ENCODE measurements at regions not wholly inside any gene's neighbourhood (a gene's known extent, or its start where the extent isn't known, plus 50 kb on each side); places are given as distances from the start of the nearest gene placed in this dataset.
"Not testable (repeated sequence)": the region's sequence is repeated elsewhere in the genome, so short reads cannot be mapped to it uniquely, and the experiment has no call there.

- DNase-seq, result no peak
These were observed 79.8 kb upstream of the ZNF462 start for GRCh38 chr9:106783121-106783520.

DNA sequence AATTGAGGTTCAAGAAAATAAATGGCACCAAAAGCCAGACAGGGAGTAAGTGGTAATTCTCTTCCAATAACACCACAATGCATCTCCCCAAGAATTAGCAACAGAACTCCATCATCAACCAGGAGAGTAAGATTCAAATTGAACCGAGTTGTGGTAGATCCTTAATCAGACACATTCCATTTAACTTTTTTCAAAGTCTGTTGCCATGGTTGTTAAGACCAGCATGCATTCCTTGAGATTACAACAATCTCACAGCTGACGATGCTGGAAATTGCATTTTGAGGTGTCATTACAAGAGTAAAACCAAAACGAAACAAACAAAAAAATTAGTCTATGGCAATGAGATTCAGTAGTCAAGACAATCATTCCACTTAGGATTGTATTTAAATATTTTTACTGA, 78.9 kb upstream of the ZNF462 start:
- DNase-seq, result no peak

GRCh38 chr9:106785200-106785599, 77.8 kb upstream of the ZNF462 start:
- DNase-seq, result no peak

- not testable (repeated sequence) for DNase-seq
These were observed 74.9 kb upstream of the ZNF462 start for GRCh38 chr9:106788021-106788420.

- no peak for DNase-seq
These were observed 67.9 kb upstream of the ZNF462 start for GRCh38 chr9:106795031-106795430.

GRCh38 chr9:106796771-106797170, 66.2 kb upstream of the ZNF462 start:
- no peak for DNase-seq

GRCh38 chr9:106797299-106797698, 65.7 kb upstream of the ZNF462 start:
- no peak for DNase-seq

- DNase-seq, result no peak
These were observed 64.8 kb upstream of the ZNF462 start for GRCh38 chr9:106798016-106798799.

DNA sequence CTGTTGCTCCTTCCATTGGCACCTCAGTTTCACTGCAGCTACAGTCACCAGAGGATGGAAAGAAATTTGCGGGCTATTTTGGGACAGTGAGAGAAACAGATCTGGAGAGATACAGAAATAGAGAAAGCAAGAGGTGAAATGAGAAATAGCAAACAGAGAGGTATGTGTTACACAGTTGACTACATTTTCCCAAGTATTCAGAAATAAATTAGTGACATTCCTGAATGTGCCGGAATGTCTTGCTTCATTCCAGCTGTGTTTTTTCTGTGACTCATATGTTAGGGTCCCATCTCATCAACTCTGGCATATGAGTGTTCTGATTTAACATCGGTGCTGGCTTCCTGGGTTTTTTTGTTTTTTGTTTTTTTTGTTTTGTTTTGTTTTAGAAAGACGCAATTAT, 63.8 kb upstream of the ZNF462 start:
- DNase-seq, result no peak

DNA sequence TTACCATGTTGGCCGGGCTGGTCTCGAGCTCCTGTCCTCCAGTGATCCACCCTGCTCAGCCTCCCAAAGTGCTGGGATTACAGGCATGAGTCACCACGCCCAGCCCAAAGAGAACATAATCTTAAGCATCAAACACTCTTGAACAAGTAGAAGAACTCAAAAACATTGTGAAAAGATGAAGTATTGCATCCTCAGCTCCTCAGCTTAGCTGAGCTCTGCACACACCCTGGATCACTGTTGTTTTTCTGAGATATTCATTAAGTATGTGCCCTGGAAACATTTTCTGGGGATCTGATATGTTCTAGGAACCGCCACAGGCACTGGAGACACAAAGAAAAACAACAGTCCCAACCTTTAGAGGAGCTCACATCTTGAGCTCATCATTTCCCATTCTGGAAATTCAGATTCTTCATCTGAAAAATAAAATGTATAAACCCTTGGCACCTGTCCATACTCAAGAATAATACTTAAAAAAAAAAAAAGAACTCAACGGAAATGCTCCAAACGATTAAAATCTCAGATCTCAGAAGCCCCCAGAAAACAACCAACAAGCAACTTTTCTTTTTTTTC, 62.2 kb upstream of the ZNF462 start:
- DNase-seq, result no peak

GRCh38 chr9:106801816-106802215, 61.1 kb upstream of the ZNF462 start:
- DNase-seq, result no peak
